Left ventricle myocardium inferior (tissue), 1 donor: ENCODE measurements at regions not wholly inside any gene's neighbourhood (a gene's known extent, or its start where the extent isn't known, plus 50 kb on each side); places are given as distances from the start of the nearest gene placed in this dataset.

ENCODE experiments used
- DNase-seq: peaks from one replicate; pipeline ENCODE4 v3.0.0-alpha.2; 2020
- H3K27ac ChIP-seq: fragments of 200-600 bp; replicated peaks from 2 replicates; pipeline ENCODE4 v1.8.0; 2021
- H3K27me3 ChIP-seq: fragments of 200-600 bp; 2 replicates; pipeline ENCODE4 v1.8.0; 2021; ENCODE audit warnings: low read depth
- H3K36me3 ChIP-seq: fragments of 200-600 bp; 2 replicates; pipeline ENCODE4 v1.8.0; 2021
- H3K4me1 ChIP-seq: fragments of 200-600 bp; 2 replicates; pipeline ENCODE4 v1.8.0; 2021
- H3K4me3 ChIP-seq: fragments of 200-600 bp; 2 replicates; pipeline ENCODE4 v1.8.0; 2021; ENCODE audit warnings: mild to moderate bottlenecking, moderate library complexity
- H3K9me3 ChIP-seq: fragments of 200-600 bp; replicated peaks from 2 replicates; pipeline ENCODE4 v1.8.0; 2021
- CTCF ChIP-seq: fragments of 200-600 bp; IDR thresholded peaks from 2 replicates; pipeline ENCODE4 v1.8.0; 2021; ENCODE audit warnings: antibody characterized with exemption, mild to moderate bottlenecking, borderline replicate concordance
- intact Hi-C: fragments of 100-400 bp; cut with micrococcal nuclease; formaldehyde crosslinking; loops from one replicate; pipeline ENCODE4 v1.11.0; 2022
- donor health status: DM: no; HTN: yes; CAD: no; lungs with severe emphysema.

- no peak for DNase-seq
- peaks cover 36% of the 10 kb centered on the region for H3K4me1 ChIP-seq
Observed at GRCh38 chr2:42842466-42842865, 50.1 kb upstream of the HAAO start.

More at GRCh38 chr2:42842466-42842865, 50.1 kb upstream of the HAAO start:
- no peak overlapping the region for H3K4me3 ChIP-seq
- no peak overlapping the region for H3K27ac ChIP-seq
- TF ChIP-seq CTCF, result no peak
- H3K9me3 ChIP-seq, result no peaks in the 10 kb centered on the region
- intact Hi-C loops, result no loop called here
- no peaks in the 10 kb centered on the region for H3K36me3 ChIP-seq
- no peaks in the 10 kb centered on the region for H3K27me3 ChIP-seq
